Erythroblast (primary cell): ENCODE measurements at regions not wholly inside any gene's neighbourhood (a gene's known extent, or its start where the extent isn't known, plus 50 kb on each side); places are given as distances from the start of the nearest gene placed in this dataset.

ENCODE experiments used
- GATA1 ChIP-seq: IDR thresholded peaks from 2 replicates; pipeline ENCODE4 v1.6.1; 2011; ENCODE audit warnings: low read depth, mild to moderate bottlenecking, control low read depth, low read length, moderate library complexity
- POLR2A ChIP-seq: IDR thresholded peaks from 2 replicates; pipeline ENCODE4 v1.6.1; 2011; ENCODE audit warnings: mild to moderate bottlenecking, low read length

DNA sequence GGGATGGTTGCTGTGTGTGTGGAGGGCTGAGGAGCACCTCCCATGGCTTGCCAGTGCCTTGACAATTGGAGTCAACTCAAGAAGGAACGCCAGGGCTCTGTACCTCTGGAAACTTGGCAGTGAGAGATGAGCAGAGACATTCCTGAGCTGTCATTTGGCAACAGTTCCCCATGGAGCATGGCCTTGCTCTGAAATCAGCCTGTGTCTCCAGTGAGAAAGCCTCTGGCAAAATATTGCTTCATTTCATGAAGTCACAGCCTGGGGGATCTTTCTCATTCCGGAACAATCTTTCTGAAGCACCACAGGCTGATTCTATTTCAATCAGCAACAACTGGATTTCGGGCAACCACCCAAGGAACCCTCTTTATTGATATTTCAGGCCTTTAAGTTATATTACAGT lies 52.2 kb upstream of the FNDC1 start:
- TF ChIP-seq POLR2A (no peak), GATA1 (no peak)
